Stimulated activated CD8-positive, alpha-beta memory T cell treated with anti-CD3 and anti-CD28 coated beads, Interleukin-12 subunit alpha, Interleukin-12 subunit beta, amount 100 ng/mL, for 1 hour (primary cell): ENCODE measurements at regions not wholly inside any gene's neighbourhood (a gene's known extent, or its start where the extent isn't known, plus 50 kb on each side); places are given as distances from the start of the nearest gene placed in this dataset.

ENCODE experiments used
- DNase-seq: peaks from one replicate; pipeline ENCODE4 v3.0.0-alpha.2; 2020; ENCODE audit warnings: low read depth

DNA sequence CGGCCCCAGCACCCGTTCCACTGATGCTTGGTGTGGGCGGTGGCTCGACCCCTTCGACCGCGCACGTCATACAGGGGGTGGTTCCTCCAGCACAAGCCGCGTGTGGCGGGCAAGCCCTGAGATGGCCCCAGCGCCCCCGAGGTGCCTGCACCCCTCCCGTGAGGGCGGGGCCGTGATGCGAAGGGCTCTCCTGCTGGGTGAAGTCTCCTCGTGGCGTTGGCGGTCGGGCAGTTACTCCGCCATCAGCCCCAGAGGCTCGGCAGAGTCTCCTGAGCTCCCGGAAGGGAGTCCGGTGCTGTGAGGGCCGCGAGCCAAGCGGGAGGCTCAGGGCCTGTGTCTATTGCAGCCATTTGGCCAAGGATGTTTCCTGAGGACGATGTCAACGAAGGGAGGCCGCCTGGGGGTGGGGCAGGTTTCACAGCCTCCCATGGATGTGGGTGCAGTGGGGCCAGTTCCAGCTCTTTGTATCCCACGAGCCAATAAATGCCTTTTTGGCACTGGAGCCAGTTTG is 78.1 kb upstream of the GALNT9 start:
- DNase-seq, result no peak

DNA sequence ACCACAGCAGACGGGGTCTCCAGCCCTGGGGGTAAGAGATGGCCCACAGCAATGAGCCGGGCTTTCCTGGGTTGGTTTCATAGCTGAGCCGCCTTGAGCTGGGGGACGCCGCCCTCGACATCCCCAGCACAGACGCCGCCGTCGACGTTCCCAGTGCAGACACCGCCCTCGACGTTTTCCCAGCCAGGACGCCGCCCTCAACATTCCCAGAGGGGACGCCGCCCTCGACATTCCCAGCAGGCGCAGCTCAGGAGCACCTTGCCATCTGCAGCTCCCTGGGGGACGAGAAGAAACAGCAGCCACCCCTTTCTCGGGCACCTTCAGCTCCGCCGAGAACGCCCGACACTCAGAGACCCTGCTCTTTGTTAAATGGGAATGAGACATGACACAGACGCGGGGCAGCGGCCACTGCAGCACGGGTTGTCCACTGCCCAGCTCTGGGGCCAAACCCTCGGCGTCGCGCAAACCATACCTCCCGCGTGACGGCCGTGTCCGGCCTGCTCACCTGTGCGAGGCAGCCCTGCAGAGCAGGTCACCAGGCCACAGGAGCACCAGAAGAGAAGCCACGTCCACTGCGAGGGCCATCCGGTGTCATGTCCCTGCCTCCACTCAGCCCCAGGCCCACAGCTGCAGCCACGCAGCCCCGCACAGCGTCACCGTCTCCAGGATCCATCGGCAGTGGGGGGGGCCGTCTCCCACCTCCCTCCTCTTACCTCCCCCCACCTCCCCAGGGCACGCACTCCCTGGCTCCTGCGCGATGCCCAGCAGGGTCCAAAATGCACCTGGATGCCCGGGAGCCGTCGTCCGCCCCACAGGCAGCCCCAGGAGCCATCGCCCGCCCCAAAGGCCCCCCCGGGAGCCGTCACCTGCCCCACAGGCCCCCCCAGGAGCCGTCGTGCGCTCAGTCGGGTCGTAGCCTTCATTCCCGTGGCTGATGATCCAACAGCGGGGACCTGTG is 77.4 kb upstream of the GALNT9 start:
- no peak for DNase-seq

DNA sequence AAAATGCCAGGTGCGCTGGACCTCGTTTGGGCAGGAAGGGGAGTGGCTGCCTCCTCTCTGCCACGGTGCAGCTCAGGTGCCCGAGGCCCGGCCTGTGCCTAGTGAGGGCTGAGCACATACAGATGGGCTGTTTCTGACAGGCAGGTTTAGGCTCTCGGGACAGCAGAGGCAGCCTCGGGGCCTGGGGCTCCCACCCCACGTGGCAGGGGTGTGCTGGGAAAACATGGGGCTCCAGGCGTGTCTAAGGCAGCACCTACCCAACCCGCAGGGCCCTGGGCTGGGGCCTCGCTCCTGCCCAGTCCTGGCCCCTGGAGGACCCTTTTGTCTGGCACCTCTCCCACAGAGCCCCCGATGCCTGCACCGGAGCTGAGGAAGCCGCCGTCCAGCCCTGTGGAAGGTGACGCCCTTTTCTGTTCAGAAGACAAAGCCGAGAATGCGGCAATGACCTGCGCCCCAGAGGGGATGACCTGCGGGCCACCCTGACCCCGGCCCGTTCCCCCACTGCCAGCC is 76.4 kb upstream of the GALNT9 start:
- no peak for DNase-seq

- DNase-seq, result no peak
Observed at GRCh38 chr12:132404951-132405741, 75.8 kb upstream of the GALNT9 start.

DNA sequence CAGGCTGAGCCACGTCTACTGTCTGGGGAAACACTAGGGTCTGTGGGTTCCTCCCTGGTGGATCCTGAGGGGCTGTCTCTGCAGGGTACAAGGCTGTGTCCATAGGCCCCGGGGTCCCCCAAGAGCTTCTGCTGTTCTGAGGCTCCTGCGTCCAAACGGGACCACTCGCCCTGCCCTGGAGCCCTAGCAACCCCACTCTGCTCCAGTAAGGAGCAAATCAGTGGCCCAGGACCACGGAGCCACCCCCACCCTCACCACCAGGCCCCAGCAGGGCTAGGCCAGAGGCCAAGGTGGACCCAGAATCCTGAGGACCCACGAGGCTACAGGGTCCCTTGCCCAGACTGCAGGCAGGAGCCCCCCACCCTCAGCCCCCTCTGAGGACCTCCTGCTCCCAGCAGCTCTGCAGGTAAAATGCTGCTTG is 75.1 kb upstream of the GALNT9 start:
- no peak for DNase-seq

GRCh38 chr12:132403636-132404434 is 74.4 kb upstream of the GALNT9 start:
- DNase-seq, result no peak

- no peak for DNase-seq
Observed at GRCh38 chr12:132402831-132403416, 73.5 kb upstream of the GALNT9 start.

DNA sequence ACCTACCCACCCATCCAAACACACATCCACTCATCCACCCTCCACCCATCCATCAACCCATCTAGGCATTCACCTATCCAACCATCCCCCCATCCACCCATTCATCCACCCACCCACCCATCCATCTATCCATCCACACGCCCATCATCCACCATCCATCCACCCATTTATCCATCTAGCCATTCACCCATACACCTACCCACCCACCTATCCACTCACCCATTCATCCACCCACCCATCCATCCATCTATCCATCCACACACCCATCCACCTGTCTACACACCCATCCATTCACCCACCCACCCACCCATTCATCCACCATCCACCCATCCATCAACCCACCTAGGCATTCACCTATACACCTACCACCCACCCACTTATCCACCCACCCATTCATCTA is 72.6 kb upstream of the GALNT9 start:
- no peak for DNase-seq

DNA sequence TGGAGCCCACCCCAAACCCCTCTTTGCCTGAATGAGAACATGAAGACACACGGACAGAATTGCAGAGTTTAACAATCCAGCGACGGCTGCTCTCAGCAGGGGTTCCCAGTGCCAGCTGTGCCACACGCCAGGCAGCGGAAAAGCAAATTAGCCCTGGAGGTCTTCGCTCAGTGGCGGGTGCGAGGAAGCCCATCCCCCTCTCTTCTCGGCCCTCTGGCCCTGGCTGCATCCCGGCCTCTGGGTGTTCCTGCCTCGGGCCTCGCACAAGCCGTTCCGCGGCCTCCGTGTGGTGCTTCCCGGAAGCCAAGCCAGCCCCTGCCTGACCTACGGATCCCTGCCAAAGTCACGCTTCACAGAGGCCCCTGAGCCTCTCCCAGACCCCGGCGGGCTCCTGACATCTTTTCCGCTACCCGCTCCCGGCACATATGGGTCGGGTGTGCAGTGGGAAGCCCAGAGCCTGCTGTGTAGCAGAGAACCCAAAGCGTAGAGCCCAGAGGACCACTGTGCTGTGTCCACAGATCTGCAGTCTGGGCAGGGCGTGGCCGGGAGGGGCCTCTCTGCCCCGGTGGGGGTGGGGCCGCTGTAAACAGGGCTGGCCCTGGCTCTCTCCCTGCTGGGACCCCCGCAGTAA is 70.7 kb upstream of the GALNT9 start:
- no peak for DNase-seq

DNA sequence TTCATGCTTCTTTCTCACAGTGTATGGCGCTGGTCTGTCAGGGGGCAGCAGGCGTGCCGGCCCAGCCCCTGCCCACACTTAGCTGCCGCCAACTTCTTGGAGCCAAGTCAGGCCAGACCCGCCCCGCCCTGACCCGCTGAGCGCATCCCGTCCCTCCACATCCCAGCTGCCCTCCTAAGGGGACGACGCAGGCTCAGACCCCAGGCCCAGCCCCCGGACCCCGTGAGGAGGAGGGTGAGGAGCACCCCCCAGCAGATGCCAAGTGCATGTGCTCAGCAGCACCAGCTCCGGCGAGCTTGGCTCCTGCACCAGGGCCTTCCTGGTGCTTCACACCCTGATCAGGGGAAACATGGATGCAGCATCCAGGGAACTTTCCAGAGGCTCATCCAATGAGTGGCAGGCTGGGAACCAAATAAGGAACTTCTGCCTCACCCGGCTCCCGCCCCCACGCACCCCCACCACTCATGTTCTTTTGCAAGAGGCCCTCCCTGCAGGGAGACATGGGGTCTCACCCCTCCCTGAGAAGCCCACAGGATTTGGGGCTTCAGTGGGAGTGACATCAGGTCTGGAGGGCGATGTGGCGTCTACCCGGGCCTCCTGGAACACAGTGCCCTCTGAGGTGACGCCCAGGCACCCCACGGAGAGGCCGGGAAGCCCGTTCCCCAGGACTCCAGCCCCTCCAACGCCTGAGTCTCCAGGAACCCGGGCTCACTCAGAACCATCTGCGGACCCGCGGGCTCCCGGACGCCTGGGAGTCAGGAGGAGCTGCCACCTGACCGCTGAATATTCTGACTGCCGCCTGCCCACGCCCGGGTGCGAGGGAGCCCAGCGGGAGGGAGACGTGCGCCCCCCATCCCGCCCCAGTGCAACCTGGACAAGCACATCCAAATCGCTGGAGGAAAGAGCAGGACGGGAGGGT is 70.0 kb upstream of the GALNT9 start:
- no peak for DNase-seq

DNA sequence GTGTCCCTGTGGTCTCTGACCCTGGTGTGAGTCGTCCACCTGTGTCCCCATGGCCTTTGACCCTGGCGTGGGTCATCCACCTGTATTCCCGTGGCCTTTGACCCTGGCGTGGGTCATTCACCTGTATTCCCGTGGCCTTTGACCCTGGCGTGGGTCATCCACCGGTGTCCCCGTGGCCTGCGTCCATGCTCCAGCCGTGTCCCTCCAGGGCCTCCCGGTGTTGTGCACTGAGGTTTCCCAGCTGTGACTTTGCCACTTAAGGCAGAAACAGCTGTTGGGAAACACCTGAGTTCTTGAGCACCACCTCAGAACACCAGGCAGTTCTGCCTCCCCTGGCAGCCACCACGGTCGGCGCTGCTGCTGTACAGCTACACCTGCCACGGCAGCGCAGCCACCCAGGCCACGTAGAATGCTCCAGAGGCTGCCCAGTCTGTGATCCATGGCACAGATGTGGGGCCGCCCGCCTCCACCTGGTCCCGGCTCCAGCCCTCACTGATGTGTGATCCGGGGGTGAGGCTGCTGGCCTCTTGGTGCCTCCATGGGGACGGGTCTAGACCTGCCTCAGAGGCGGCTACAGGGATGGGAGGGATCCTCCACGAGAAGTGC is 69.1 kb upstream of the GALNT9 start:
- no peak for DNase-seq

DNA sequence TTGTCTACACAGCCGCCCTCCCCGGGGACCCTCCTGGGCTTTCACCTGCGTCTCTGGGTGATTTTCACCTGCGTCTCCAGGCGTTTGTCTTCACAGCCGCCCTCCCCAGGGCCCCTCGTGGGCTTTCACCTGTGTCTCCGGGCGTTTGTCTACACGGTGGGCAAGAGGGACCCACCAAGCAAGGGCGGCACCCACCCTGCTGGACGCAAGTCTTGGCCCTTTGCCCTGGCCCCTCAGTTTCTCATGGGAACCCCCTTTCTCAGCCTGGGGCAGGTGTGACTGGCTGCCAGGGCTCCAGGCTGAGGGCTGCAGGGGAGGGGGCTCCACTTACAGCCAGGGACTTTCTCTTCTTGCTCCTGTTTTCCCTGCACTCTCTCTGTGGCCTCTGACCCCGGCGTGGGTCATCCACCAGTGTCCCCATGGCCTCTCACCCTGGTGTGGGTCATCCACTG is 68.6 kb upstream of the GALNT9 start:
- DNase-seq, result no peak

- no peak for DNase-seq
Observed at GRCh38 chr12:132397152-132397933, 68.0 kb upstream of the GALNT9 start.

GRCh38 chr12:132396657-132397056 is 67.3 kb upstream of the GALNT9 start:
- DNase-seq, result no peak

DNA sequence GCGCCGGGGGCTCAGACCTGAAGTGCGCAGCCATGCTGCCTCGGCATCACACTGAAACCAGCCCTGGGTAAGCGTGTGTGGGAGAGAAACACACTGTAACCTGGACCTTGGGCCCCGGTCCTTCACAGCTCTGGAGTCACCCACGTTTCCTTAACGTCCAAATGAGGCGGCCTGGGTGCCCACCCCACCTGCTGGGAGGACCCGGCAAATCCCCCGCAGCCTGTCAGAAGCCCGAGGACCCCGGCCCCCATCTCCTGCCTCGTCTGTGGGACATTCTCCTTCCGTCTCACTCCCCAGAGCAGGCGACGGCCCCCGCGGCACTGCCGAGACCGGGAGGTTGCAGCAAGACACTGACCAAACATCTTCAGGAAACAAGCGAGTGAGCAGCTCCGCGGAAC is 66.5 kb upstream of the GALNT9 start:
- no peak for DNase-seq

DNA sequence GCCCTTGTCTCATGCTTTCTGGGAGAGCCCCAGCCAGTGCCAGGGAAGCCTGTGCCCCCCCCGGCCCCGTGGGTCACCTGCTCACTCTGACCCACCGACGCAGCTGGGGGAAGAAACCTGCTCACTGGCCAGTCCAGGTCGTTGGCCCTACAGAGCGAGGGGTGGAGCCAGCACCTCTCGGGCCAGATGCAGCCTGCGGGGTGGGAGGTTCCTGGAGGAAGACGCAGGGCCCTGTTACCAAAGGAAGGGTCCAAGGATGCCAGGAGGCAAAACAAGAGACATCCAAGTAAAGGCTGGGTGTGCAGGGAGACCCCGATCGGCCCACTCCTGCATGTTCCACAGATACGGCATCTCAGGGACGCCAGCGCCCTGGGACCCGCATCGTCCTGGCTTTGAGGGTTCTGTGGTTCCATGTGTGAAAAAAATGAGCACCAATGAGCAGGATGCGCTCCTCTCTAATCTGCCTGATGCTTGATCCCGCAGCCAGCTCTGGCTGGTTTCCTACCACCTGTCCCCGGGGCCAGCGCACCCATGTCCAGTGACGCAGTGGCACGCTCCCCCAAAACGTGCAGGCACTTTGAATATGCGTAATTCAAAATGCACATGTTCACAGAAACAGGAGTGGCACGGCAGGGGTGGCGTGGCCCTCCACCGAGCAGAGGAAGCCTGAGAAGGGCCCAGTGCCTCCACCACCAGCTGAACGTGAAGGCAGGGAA is 66.0 kb upstream of the GALNT9 start:
- no peak for DNase-seq

- DNase-seq, result no peak
Observed at GRCh38 chr12:132393991-132394949, 64.9 kb upstream of the GALNT9 start.
